Smooth muscle cell (in vitro differentiated cells): ENCODE measurements at regions not wholly inside any gene's neighbourhood (a gene's known extent, or its start where the extent isn't known, plus 50 kb on each side); places are given as distances from the start of the nearest gene placed in this dataset.
A peak's percentile ranks its signal among the peaks of the same experiment; 100 is the strongest.

Experiments used
- DNase-seq: peaks from one replicate; lab custom pipeline; 2025; ENCODE audit not compliant: unreplicated experiment; lab: John Stamatoyannopoulos, UW
- H2AFZ ChIP-seq: fragments of 200-600 bp; sonication (generic); 2 replicates; pipeline ENCODE4 v1.6.0; 2016; ENCODE audit warnings: antibody characterized with exemption, low read depth, mild to moderate bottlenecking
- H3F3A ChIP-seq: fragments of 200-600 bp; sonication (generic); 2 replicates; pipeline ENCODE4 v1.6.0; 2017; ENCODE audit warnings: antibody characterized with exemption, low read depth
- H3K27ac ChIP-seq: fragments of 200-600 bp; sonication (generic); 2 replicates; pipeline ENCODE4 v1.5.1; 2016; ENCODE audit warnings: low read depth, mild to moderate bottlenecking
- H3K27me3 ChIP-seq: fragments of 200-600 bp; sonication (generic); 2 replicates; pipeline ENCODE4 v1.6.1; 2016; ENCODE audit warnings: low read depth, mild to moderate bottlenecking
- H3K36me3 ChIP-seq: fragments of 200-600 bp; sonication (generic); 2 replicates; pipeline ENCODE4 v1.5.1; 2016; ENCODE audit warnings: low read depth
- H3K4me1 ChIP-seq: fragments of 200-600 bp; sonication (generic); 2 replicates; pipeline ENCODE4 v1.5.1; 2016; ENCODE audit warnings: low read depth
- H3K4me2 ChIP-seq: fragments of 200-600 bp; sonication (generic); 2 replicates; pipeline ENCODE4 v1.6.0; 2016; ENCODE audit warnings: mild to moderate bottlenecking
- H3K4me3 ChIP-seq: fragments of 200-600 bp; sonication (generic); 2 replicates; pipeline ENCODE4 v1.5.1; 2016; ENCODE audit warnings: mild to moderate bottlenecking
- H3K79me2 ChIP-seq: fragments of 200-600 bp; sonication (generic); 2 replicates; pipeline ENCODE4 v1.6.0; 2016; ENCODE audit warnings: low read depth, mild to moderate bottlenecking
- H3K9ac ChIP-seq: fragments of 200-600 bp; sonication (generic); 2 replicates; pipeline ENCODE4 v1.6.0; 2016; ENCODE audit warnings: low read depth
- H3K9me3 ChIP-seq: fragments of 200-600 bp; sonication (generic); replicated peaks from 2 replicates; pipeline ENCODE4 v1.5.1; 2016; ENCODE audit warnings: low read depth
- H4K20me1 ChIP-seq: fragments of 200-600 bp; sonication (generic); 2 replicates; pipeline ENCODE4 v1.6.0; 2016; ENCODE audit warnings: low read depth
- CTCF ChIP-seq: fragments of 200-600 bp; sonication (generic); IDR thresholded peaks from 2 replicates; pipeline ENCODE4 v1.5.1; 2017; ENCODE audit warnings: borderline replicate concordance, mild to moderate bottlenecking, antibody characterized with exemption; ENCODE audit not compliant: insufficient read depth, poor library complexity, severe bottlenecking
- WGBS: methylation state at CpG from one replicate; pipeline ENCODE4 v1.1.7; 2016; ENCODE audit warnings: low lambda C conversion rate; 5-methylcytosine and 5-hydroxymethylcytosine counted together

GRCh38 chr3:153232851-153233271 lies 70.8 kb downstream of the RAP2B start:
- peaks cover 7% of the 10 kb centered on the region for H3K4me1 ChIP-seq
- H3K4me2 ChIP-seq, result peak overlapping the region; percentile 64
- no peak overlapping the region for H2AFZ ChIP-seq
- H3K9me3 ChIP-seq, result no peaks in the 10 kb centered on the region
- H3K79me2 ChIP-seq, result no peaks in the 10 kb centered on the region
- H3K27ac ChIP-seq, result peak overlapping the region; percentile 93
- peaks cover 17% of the 10 kb centered on the region for H3F3A ChIP-seq
- H3K4me3 ChIP-seq, result no peak overlapping the region
- H4K20me1 ChIP-seq, result no peaks in the 10 kb centered on the region
- DNase-seq, result no peak
- TF ChIP-seq CTCF, result no peak
- peak overlapping the region; percentile 35 for H3K9ac ChIP-seq
- H3K36me3 ChIP-seq, result no peaks in the 10 kb centered on the region
- WGBS, result 18% methylated on average over 3 of the region's 3 CpGs
- H3K27me3 ChIP-seq, result no peaks in the 10 kb centered on the region

GRCh38 chr3:153233986-153234385 lies 72.0 kb downstream of the RAP2B start:
- no peak for DNase-seq
- Histone ChIP-seq H3K27ac (peak overlapping the region; percentile 93), H3K9ac (no peak overlapping the region), H3K4me2 (peak overlapping the region; percentile 64), H3K36me3 (no peaks in the 10 kb centered on the region), H3K4me3 (no peak overlapping the region), H3F3A (peaks cover 17% of the 10 kb centered on the region), H3K9me3 (no peaks in the 10 kb centered on the region), H4K20me1 (no peaks in the 10 kb centered on the region), H3K4me1 (peaks cover 7% of the 10 kb centered on the region), H3K27me3 (no peaks in the 10 kb centered on the region), H3K79me2 (no peaks in the 10 kb centered on the region), H2AFZ (no peak overlapping the region)
- no peak for TF ChIP-seq CTCF

- H3K27ac ChIP-seq, result no peak overlapping the region
- DNase-seq, result no peak
- peaks cover 6% of the 10 kb centered on the region for H3F3A ChIP-seq
- H4K20me1 ChIP-seq, result no peaks in the 10 kb centered on the region
- H3K9me3 ChIP-seq, result no peaks in the 10 kb centered on the region
- peaks cover 7% of the 10 kb centered on the region for H3K36me3 ChIP-seq
- no peaks in the 10 kb centered on the region for H3K79me2 ChIP-seq
- H2AFZ ChIP-seq, result no peak overlapping the region
- no peaks in the 10 kb centered on the region for H3K27me3 ChIP-seq
- TF ChIP-seq CTCF, result no peak
- WGBS, result 91% methylated on average over 2 of the region's 2 CpGs
- H3K9ac ChIP-seq, result no peak overlapping the region
- H3K4me1 ChIP-seq, result no peaks in the 10 kb centered on the region
- no peak overlapping the region for H3K4me3 ChIP-seq
- H3K4me2 ChIP-seq, result no peak overlapping the region
Observed at GRCh38 chr3:153242896-153243295, 80.9 kb downstream of the RAP2B start.

- H4K20me1 ChIP-seq, result no peaks in the 10 kb centered on the region
- H3K4me2 ChIP-seq, result peak overlapping the region; percentile 32
- no peak for TF ChIP-seq CTCF
- no peaks in the 10 kb centered on the region for H3K9me3 ChIP-seq
- H3K27me3 ChIP-seq, result no peaks in the 10 kb centered on the region
- no peak overlapping the region for H3K4me3 ChIP-seq
- H3K9ac ChIP-seq, result no peak overlapping the region
- WGBS, result 72% methylated on average over 3 of the region's 3 CpGs
- peak overlapping the region; percentile 56 for H3K27ac ChIP-seq
- H3K79me2 ChIP-seq, result no peaks in the 10 kb centered on the region
- H3K36me3 ChIP-seq, result peaks cover 7% of the 10 kb centered on the region
- H3F3A ChIP-seq, result peaks cover 6% of the 10 kb centered on the region
- H3K4me1 ChIP-seq, result no peaks in the 10 kb centered on the region
- DNase-seq, result no peak
- H2AFZ ChIP-seq, result no peak overlapping the region
Observed at GRCh38 chr3:153244961-153245360, 82.9 kb downstream of the RAP2B start.
